ENCODE measurements at regions not wholly inside any gene's neighbourhood (a gene's known extent, or its start where the extent isn't known, plus 50 kb on each side); places are given as distances from the start of the nearest gene placed in this dataset.

GRCh38 chr11:115656041-115656440 is 151.8 kb upstream of the CADM1 start:
- no peak overlapping the region for H2AFZ ChIP-seq
- Mint-ChIP-seq H3K9me3 (no peaks in the 10 kb centered on the region), H3K4me3 (no peak overlapping the region; the same call in 2 of the 3 replicates), H3K36me3 (ENCODE audit: low read depth) (no peaks in the 10 kb centered on the region), H3K27me3 (ENCODE audit: insufficient read depth, low read depth, poor library complexity) (peaks cover 38% of the 10 kb centered on the region), H3K27ac (no peak overlapping the region), H3K4me1 (peaks cover 22% of the 10 kb centered on the region; the same call in 2 of the 3 replicates)
- H3K4me3 ChIP-seq = no peak overlapping the region
- H3K4me2 ChIP-seq = no peak overlapping the region
- no peaks in the 10 kb centered on the region for H3K79me2 ChIP-seq (replicated peaks; ENCODE audit: insufficient read depth)
- H3F3A ChIP-seq (replicated peaks; ENCODE audit: low read depth) = no peaks in the 10 kb centered on the region
- H4K20me1 ChIP-seq (replicated peaks; ENCODE audit: insufficient read depth) = no peaks in the 10 kb centered on the region; the same call in 1 of the 2 replicates
- DNase-seq (ENCODE audit: low spot score) (no peak), ATAC-seq (no peak)
- H3K9me2 ChIP-seq (ENCODE audit: insufficient read depth) = no peaks in the 10 kb centered on the region
- TF ChIP-seq ZNF462 (CRISPR knock-in tag; IDR thresholded peaks at IDR 0.05) (no peak), REST (IDR thresholded peaks at IDR 0.05; ENCODE audit: unreplicated experiment) (no peak), JUNB (IDR thresholded peaks at IDR 0.05; ENCODE audit: unreplicated experiment) (no peak), ZNF331 (CRISPR knock-in tag; IDR thresholded peaks at IDR 0.05; ENCODE audit: low read depth) (no peak), NANOG (IDR thresholded peaks at IDR 0.05; ENCODE audit: borderline replicate concordance) (no peak), EZH2 (IDR thresholded peaks at IDR 0.05; ENCODE audit: low read depth, unreplicated experiment) (no peak), CTCF (conservative IDR thresholded peaks at IDR 0.05; ENCODE audit: low read depth in 2 of 2) (no peak), ETS1 (IDR thresholded peaks at IDR 0.05) (no peak), POLR2AphosphoS5 (IDR thresholded peaks at IDR 0.05; ENCODE audit: low read depth) (no peak), EZH2phosphoT487 (IDR thresholded peaks at IDR 0.05; ENCODE audit: unreplicated experiment) (no peak), STAT1 (IDR thresholded peaks at IDR 0.05; ENCODE audit: unreplicated experiment) (no peak), ZNF114 (CRISPR knock-in tag; IDR thresholded peaks at IDR 0.05) (no peak), CREB1 (CRISPR knock-in tag; IDR thresholded peaks at IDR 0.05; ENCODE audit: low read depth) (no peak)
- peaks cover 42% of the 10 kb centered on the region for H3K27me3 ChIP-seq (ENCODE audit: insufficient read depth)
- H3K36me3 ChIP-seq (ENCODE audit: insufficient read depth) = no peaks in the 10 kb centered on the region
- peaks cover 8% of the 10 kb centered on the region; the same call in 1 of the 2 replicates for H3K4me1 ChIP-seq (ENCODE audit: insufficient read depth)
- H3K27ac ChIP-seq (ENCODE audit: low read depth) = no peak overlapping the region
